Right lobe of liver (tissue), 6 donors: ENCODE measurements at regions not wholly inside any gene's neighbourhood (a gene's known extent, or its start where the extent isn't known, plus 50 kb on each side); places are given as distances from the start of the nearest gene placed in this dataset.

Source experiments
- ATAC-seq, 4 donors: fragments of 200-7000 bp; cut with Tn5 transposase; one replicate each; pipeline ENCODE4 v1.9.1; 2020; ENCODE audit warnings: mild to moderate bottlenecking in 4 of 4, moderate library complexity in 4 of 4
- DNase-seq, 3 donors: peaks; one replicate each; pipeline ENCODE4 v3.0.0-alpha.2; 2020
- H3K27ac ChIP-seq, 3 donors: fragments of 200-600 bp; one replicate each; pipeline ENCODE4 v1.8.0; 2022
- H3K27me3 ChIP-seq, 2 donors: fragments of 200-600 bp; one replicate each; pipeline ENCODE4 v1.8.0; 2022
- H3K36me3 ChIP-seq, 4 donors: fragments of 200-600 bp; sonication (generic) in 1 of 4; one replicate each; pipeline versions ENCODE4 v1.5.1 to v1.8.0; 2017 to 2022; ENCODE audit warnings: control low read depth in 1 of 4
- H3K4me1 ChIP-seq, 4 donors: fragments of 200-600 bp; sonication (generic) in 1 of 4; one replicate each; pipeline versions ENCODE4 v1.5.1 to v1.8.0; 2017 to 2022; ENCODE audit warnings: control low read depth in 1 of 4
- H3K4me3 ChIP-seq, 3 donors: fragments of 200-600 bp; one replicate each; pipeline ENCODE4 v1.8.0; 2022
- H3K9me3 ChIP-seq, 4 donors: fragments of 200-600 bp; sonication (generic) in 1 of 4; one replicate each; pipeline versions ENCODE4 v1.5.1 to v1.8.0; 2017 to 2022; ENCODE audit warnings: control low read depth in 1 of 4
- POLR2A ChIP-seq: fragments of 450-650 bp; IDR thresholded peaks from one replicate; pipeline ENCODE4 v1.6.1; 2017; ENCODE audit warnings: antibody characterized with exemption, mild to moderate bottlenecking
- WGBS: methylation state at CpG from one replicate; pipeline ENCODE4 v1.1.6; 2018; ENCODE audit warnings: low coverage, low lambda C conversion rate; ENCODE audit not compliant: insufficient coverage; ENCODE audit errors: missing lambda C conversion rate; 5-methylcytosine and 5-hydroxymethylcytosine counted together
- intact Hi-C, 2 donors: fragments of 100-400 bp; cut with DNase I; formaldehyde crosslinking; loops; one replicate each; pipeline versions ENCODE4 v1.11.2 to v1.14.1; 2022
- TF ChIP-seq, protein P1 (sequence below), 4 donors: fragments of 200-600 bp in 3 of 4; fragments of 450-650 bp in 1 of 4; IDR thresholded peaks; one replicate each; pipeline versions ENCODE4 v1.5.1 to v1.8.0; 2016 to 2022; ENCODE audit warnings: antibody characterized with exemption in 4 of 4, mild to moderate bottlenecking in 2 of 4
- donor health status: DM: no; HTN: yes; CAD: no.
- donor health status: DM: no; HTN: no; CAD: no.
- donor health status: DM: no; HTN: no; CAD: no.
- donor health status: DM: no; HTN: yes; CAD: no.
- donor health status: DM: no; HTN: yes; CAD: no.

DNA sequence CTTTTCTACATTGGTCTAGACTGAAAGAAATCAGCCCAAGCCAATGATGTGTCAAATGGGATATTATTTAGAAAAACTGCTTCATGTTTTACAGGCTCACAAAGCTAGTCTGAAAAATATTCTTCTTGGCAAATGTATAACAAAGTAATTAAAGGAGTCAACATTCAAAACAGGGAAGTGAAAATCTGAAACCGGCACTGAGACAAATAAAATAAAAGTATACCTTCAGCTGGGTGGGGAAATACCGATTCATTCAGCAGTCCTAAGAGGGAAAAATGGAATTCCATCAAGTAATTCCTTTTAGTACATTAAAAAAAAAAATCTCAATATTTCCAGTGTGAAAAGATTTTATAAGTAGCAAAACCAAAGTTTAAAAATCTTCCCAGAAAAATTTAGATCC, 259.6 kb upstream of the SLC24A2 start:
- no peaks in the 10 kb centered on the region for H3K27me3 ChIP-seq
- ATAC-seq (no peak), DNase-seq (no peak)
- intact Hi-C loops = no loop called here
- H3K27ac ChIP-seq = no peak overlapping the region
- no peaks in the 10 kb centered on the region for H3K4me1 ChIP-seq
- WGBS = 64% methylated on average over 2 of the region's 2 CpGs
- H3K4me3 ChIP-seq = no peak overlapping the region
- no peaks in the 10 kb centered on the region for H3K36me3 ChIP-seq
- TF ChIP-seq, protein P1, sequence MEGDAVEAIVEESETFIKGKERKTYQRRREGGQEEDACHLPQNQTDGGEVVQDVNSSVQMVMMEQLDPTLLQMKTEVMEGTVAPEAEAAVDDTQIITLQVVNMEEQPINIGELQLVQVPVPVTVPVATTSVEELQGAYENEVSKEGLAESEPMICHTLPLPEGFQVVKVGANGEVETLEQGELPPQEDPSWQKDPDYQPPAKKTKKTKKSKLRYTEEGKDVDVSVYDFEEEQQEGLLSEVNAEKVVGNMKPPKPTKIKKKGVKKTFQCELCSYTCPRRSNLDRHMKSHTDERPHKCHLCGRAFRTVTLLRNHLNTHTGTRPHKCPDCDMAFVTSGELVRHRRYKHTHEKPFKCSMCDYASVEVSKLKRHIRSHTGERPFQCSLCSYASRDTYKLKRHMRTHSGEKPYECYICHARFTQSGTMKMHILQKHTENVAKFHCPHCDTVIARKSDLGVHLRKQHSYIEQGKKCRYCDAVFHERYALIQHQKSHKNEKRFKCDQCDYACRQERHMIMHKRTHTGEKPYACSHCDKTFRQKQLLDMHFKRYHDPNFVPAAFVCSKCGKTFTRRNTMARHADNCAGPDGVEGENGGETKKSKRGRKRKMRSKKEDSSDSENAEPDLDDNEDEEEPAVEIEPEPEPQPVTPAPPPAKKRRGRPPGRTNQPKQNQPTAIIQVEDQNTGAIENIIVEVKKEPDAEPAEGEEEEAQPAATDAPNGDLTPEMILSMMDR (IDR thresholded peaks at IDR 0.05) = no peak
- TF ChIP-seq POLR2A = no peak
- H3K9me3 ChIP-seq = no peaks in the 10 kb centered on the region

DNA sequence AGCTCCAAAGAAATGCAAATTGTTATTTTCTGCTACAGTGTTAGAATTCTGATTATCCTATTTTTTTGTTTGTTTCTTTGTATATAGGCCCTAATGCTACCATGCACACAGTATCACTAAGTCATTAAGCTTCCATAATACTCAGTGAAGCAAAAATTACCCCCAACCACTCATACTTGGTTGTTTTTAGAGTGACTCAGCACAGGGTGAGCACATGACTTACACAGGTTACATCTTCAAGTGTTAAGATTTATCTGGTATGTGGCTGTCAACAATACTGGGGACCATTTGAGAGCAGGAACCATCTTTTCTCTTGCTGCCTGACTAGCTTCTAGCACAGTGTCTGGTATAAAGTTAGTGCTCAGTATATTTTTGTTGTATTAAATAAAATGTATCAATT, 255.8 kb upstream of the SLC24A2 start:
- H3K9me3 ChIP-seq = no peaks in the 10 kb centered on the region
- no peak overlapping the region for H3K4me3 ChIP-seq
- H3K27ac ChIP-seq = no peak overlapping the region
- TF ChIP-seq, protein P1 (IDR thresholded peaks at IDR 0.05) = no peak
- TF ChIP-seq POLR2A = no peak
- no peaks in the 10 kb centered on the region for H3K27me3 ChIP-seq
- ATAC-seq (no peak), DNase-seq (no peak)
- intact Hi-C loops = no loop called here
- no peaks in the 10 kb centered on the region for H3K4me1 ChIP-seq
- H3K36me3 ChIP-seq = no peaks in the 10 kb centered on the region

DNA sequence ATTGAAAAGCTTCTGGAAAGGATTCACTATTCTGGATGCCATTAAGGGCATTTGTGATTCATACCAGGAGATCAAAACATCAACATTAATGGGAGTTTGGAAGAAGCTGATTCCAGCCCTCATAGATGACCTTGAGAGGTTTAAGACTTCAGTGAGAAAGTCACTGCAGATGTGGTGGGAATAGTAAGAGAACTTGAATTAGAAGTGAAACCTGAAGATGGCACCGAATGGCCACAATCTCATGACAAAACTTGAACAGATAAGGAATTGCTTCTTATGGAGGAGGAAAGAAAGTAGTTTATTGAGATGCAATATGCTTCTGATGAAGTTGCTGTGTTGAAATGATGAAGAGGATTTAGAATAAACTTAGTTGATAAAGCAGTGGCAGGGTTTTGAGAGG, 254.6 kb upstream of the SLC24A2 start:
- no peak for TF ChIP-seq POLR2A
- TF ChIP-seq, protein P1 (IDR thresholded peaks at IDR 0.05) = no peak
- H3K27ac ChIP-seq = no peak overlapping the region
- no peaks in the 10 kb centered on the region for H3K36me3 ChIP-seq
- 71% methylated on average over 1 of the region's 1 CpG for WGBS
- intact Hi-C loops = no loop called here
- H3K4me1 ChIP-seq = no peaks in the 10 kb centered on the region
- H3K9me3 ChIP-seq = no peaks in the 10 kb centered on the region
- ATAC-seq (no peak), DNase-seq (no peak)
- H3K27me3 ChIP-seq = no peaks in the 10 kb centered on the region
- no peak overlapping the region for H3K4me3 ChIP-seq

DNA sequence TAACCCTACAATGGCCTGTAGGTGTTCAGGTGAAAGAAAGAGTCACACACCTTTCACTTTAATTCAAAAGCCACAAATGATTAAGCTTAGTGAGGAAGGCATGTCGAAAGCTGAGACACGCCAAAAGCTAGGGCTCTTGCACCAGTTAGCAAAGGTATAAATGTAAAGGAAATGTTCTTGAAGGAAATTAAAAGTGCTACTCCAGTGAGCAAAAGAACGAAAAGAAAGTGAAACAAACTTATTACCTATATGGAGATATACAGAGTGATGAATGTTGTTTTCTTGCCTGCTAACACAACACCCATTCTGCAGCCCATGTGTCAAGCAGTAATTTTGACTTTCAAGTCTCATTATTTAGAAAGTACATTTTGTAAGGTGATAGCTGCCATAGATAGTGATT, 254.2 kb upstream of the SLC24A2 start:
- H3K27ac ChIP-seq = no peak overlapping the region
- no peaks in the 10 kb centered on the region for H3K4me1 ChIP-seq
- H3K4me3 ChIP-seq = no peak overlapping the region
- no peaks in the 10 kb centered on the region for H3K27me3 ChIP-seq
- no peak for TF ChIP-seq POLR2A
- TF ChIP-seq, protein P1 (IDR thresholded peaks at IDR 0.05) = no peak
- no peak for ATAC-seq
- 38% methylated on average over 3 of the region's 3 CpGs for WGBS
- DNase-seq = no peak
- H3K36me3 ChIP-seq = no peaks in the 10 kb centered on the region
- H3K9me3 ChIP-seq = no peaks in the 10 kb centered on the region
- intact Hi-C loops = no loop called here

DNA sequence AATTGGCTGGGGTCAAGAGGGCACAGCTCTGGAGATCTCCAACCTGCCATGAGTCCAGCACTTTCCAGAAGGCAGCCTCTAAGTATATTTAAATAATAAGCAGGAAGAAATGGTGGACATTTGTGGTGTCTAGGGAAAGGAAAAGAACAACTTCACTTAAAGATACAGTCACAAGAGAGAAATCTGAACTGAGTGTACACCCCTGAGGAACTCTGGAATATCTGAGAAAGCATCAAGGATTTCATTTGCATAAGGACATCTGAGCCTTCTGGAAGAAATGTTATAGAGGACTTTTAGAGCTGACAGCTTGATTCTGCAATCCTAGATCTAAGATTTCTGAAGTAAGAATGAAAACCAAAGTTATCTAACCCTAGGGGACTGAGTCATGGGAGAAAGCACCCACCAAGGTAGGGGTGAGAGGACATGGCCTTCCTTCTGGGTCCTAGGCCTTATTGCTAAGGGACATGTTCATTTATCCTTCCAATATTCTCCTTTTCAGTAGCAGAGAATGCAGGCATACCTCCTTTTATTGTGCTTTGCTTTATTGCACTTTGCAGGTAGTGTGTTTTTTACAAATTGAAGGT, 253.4 kb upstream of the SLC24A2 start:
- no peak for DNase-seq
- no peaks in the 10 kb centered on the region for H3K27me3 ChIP-seq
- no peaks in the 10 kb centered on the region for H3K9me3 ChIP-seq
- no peak for TF ChIP-seq POLR2A
- TF ChIP-seq, protein P1 (IDR thresholded peaks at IDR 0.05) = no peak
- no peak overlapping the region for H3K27ac ChIP-seq
- H3K4me1 ChIP-seq = no peaks in the 10 kb centered on the region
- no peak for ATAC-seq
- no peak overlapping the region for H3K4me3 ChIP-seq
- intact Hi-C loops = no loop called here
- H3K36me3 ChIP-seq = no peaks in the 10 kb centered on the region
